ENCODE measurements at regions not wholly inside any gene's neighbourhood (a gene's known extent, or its start where the extent isn't known, plus 50 kb on each side); places are given as distances from the start of the nearest gene placed in this dataset.

DNA sequence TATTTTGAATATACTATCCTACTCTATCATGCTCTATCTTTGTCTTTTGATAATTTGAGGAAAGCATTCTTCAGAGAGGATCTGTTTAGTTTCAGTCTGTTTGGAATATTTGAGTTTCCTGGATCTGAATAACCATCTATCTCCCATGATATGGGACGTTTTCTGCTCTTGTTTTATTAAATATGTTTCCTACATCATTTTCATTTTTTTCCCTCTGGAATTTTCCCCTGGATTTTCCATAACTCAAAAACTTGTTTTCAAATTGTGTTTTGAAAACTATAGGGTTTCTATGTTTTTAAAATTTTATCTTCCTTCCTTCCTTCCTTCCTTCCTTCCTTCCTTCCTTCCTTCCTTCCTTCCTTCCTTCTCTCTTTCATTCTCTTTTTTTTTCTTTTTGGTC, 974.2 kb downstream of the TMEM121 start:
- DNase-seq (ENCODE audit: low read depth) = no peak
- no peak overlapping the region for H3K4me3 ChIP-seq (ENCODE audit: low read depth, low read length)
- TF ChIP-seq, protein P1, sequence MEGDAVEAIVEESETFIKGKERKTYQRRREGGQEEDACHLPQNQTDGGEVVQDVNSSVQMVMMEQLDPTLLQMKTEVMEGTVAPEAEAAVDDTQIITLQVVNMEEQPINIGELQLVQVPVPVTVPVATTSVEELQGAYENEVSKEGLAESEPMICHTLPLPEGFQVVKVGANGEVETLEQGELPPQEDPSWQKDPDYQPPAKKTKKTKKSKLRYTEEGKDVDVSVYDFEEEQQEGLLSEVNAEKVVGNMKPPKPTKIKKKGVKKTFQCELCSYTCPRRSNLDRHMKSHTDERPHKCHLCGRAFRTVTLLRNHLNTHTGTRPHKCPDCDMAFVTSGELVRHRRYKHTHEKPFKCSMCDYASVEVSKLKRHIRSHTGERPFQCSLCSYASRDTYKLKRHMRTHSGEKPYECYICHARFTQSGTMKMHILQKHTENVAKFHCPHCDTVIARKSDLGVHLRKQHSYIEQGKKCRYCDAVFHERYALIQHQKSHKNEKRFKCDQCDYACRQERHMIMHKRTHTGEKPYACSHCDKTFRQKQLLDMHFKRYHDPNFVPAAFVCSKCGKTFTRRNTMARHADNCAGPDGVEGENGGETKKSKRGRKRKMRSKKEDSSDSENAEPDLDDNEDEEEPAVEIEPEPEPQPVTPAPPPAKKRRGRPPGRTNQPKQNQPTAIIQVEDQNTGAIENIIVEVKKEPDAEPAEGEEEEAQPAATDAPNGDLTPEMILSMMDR (IDR thresholded peaks at IDR 0.05; ENCODE audit: insufficient read depth, low read depth, low read length, missing control alignments) = no peak

DNA sequence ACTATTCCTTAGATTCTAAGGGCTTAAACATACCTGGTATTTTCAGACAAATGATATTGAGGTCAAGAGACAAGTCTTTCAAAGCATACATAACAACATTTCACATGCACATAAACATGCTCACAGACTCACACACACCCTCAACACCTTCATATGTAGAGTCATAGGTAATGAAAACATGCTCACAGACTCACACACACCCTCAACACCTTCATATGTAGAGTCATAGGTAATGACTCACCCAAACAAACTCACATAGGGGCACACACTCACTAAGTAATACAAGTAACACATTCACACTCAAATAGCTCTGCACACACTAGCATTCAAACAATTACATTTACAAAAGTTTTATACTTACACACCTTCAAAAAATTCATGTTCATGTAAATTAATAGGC, 975.5 kb downstream of the TMEM121 start:
- TF ChIP-seq, protein P1 (IDR thresholded peaks at IDR 0.05; ENCODE audit: insufficient read depth, low read depth, low read length, missing control alignments) = no peak
- DNase-seq (ENCODE audit: low read depth) = no peak
- H3K4me3 ChIP-seq (ENCODE audit: low read depth, low read length) = no peak overlapping the region

DNA sequence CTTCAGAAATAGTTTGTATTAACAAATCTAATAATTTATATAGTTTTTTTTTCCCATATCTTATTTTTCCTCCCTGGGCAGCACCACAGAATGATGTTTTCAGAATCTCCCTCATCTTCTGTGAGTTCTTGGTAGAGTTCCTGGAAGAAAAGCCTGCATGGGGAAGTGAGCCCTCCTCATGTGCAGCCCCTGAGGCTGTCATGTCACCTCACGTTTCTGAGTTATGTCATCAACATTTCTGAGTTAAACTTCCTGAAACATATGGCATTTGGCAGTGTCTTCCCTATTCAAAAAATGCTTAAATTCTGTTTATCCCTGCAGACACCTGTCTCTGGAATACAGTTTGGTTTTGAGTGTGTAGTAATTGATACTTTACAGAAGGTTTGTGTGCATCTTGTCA, 979.0 kb downstream of the TMEM121 start:
- no peak for DNase-seq (ENCODE audit: low read depth)
- no peak overlapping the region for H3K4me3 ChIP-seq (ENCODE audit: low read depth, low read length)
- TF ChIP-seq, protein P1 (IDR thresholded peaks at IDR 0.05; ENCODE audit: insufficient read depth, low read depth, low read length, missing control alignments) = no peak

DNA sequence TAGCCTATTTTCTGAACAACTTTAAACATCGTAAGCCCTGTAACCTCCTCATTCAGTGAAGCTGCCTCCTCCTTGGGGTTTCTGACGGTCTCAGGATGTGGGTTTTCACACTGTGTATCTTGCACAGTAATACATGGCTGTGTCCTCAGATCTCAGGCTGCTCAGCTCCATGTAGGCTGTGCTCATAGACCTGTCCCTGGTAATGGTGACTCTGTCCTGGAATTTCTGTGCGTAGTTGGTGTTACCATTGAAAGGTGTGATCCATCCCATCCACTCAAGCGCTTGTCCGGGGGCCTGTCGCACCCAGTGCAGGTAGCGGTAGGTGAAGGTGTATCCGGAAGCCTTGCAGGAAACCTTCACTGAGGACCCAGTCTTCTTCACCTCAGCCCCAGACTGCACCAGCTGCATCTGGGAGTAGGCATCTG, 980.5 kb downstream of the TMEM121 start:
- TF ChIP-seq, protein P1 (IDR thresholded peaks at IDR 0.05; ENCODE audit: insufficient read depth, low read depth, low read length, missing control alignments) = no peak
- no peak for DNase-seq (ENCODE audit: low read depth)
- no peak overlapping the region for H3K4me3 ChIP-seq (ENCODE audit: low read depth, low read length)

DNA sequence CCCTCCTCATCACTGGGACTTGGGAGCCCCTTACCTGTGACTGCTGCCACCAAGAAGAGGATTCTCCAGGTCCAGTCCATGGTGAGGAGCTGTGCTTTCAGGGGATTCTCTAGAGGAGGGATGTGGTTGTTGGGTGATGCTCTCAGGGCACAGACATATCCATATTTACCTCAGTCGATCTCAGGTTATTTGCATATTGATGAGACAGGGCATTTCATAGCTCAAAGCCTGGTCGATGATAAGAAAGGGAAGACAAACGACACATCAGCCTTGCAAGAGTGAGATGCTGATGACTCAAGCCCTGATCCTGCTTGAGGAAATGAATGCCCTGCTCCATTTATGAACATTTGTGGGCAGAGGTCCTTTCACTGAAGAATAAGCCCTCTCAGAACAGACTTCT, 981.0 kb downstream of the TMEM121 start:
- TF ChIP-seq, protein P1 (IDR thresholded peaks at IDR 0.05; ENCODE audit: insufficient read depth, low read depth, low read length, missing control alignments) = no peak
- DNase-seq (ENCODE audit: low read depth) = no peak
- H3K4me3 ChIP-seq (ENCODE audit: low read depth, low read length) = no peak overlapping the region

DNA sequence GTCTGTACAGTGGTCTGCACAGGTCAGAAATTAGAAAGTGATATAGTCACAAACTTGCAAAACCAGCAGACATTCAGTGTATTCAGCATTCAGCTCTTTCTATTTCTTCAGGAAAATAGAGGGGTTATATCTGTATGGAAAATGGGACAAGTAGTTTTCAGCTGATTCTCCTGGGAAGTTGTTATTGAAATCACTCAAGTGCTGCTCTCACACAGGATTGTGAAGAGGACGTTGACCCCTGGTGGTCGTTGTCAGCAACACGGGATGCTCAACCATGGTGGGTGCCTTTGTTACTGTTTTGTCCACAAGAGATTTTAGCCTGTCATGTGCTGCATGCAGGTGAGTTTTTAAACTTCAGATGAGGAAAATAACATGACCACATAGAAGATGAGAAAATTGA, 981.8 kb downstream of the TMEM121 start:
- H3K4me3 ChIP-seq (ENCODE audit: low read depth, low read length) = no peak overlapping the region
- DNase-seq (ENCODE audit: low read depth) = no peak
- TF ChIP-seq, protein P1 (IDR thresholded peaks at IDR 0.05; ENCODE audit: insufficient read depth, low read depth, low read length, missing control alignments) = no peak

DNA sequence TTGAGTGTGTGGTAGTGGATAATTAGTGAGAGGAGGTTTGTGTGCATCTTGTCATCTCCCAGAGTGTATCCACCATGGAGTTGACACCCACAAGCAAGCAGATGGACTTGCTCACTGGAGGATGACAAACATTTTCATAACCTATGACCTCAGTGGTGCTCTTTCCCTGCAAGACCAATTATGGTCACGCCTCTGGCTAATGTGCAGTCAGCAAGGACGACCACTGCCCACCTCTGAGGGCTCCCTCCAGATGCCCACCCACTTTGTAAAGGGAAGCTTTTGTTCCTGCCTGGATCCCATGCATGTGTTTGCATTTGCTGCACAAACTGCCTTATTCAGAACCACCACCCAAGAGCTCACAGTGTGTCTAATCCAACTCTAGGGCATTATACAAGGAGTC, 982.8 kb downstream of the TMEM121 start:
- DNase-seq (ENCODE audit: low read depth) = no peak
- TF ChIP-seq, protein P1 (IDR thresholded peaks at IDR 0.05; ENCODE audit: insufficient read depth, low read depth, low read length, missing control alignments) = no peak
- H3K4me3 ChIP-seq (ENCODE audit: low read depth, low read length) = no peak overlapping the region
